ENCODE measurements at regions not wholly inside any gene's neighbourhood (a gene's known extent, or its start where the extent isn't known, plus 50 kb on each side); places are given as distances from the start of the nearest gene placed in this dataset.

DNA sequence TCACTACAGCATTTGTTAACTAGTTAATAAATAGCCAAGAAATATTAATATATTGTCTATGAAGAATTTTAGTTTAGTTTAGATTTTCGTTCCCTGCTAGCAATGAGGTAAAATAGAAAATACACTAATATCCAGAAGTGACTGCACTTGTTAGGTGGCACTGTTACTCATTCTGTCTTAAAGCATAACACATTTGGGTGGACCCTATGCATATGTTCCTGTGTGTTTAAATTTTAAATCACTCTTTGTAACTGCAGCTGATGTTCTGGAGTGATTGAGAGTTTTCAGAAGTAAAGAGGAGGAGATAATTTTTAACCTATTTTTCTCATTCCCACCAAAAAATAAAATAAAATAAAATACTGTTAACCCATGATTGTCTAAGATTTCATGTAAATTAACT is 73.9 kb upstream of the SOX4 start:
- intact Hi-C loops (cut with DNase I): no loop called here
- no peaks in the 10 kb centered on the region for H3K27me3 ChIP-seq
- no peaks in the 10 kb centered on the region for H3K4me1 ChIP-seq (ENCODE audit: insufficient read depth)
- no peak overlapping the region for H3K27ac ChIP-seq
- H3K9me3 ChIP-seq: no peaks in the 10 kb centered on the region
- H3K36me3 ChIP-seq: no peaks in the 10 kb centered on the region
- no peak overlapping the region for H3K4me3 ChIP-seq
- 84 to 94% (median 87%) methylated on average over 1 of the region's 1 CpG for WGBS, 3 donors
- DNase-seq: no peak
- TF ChIP-seq, protein P1, sequence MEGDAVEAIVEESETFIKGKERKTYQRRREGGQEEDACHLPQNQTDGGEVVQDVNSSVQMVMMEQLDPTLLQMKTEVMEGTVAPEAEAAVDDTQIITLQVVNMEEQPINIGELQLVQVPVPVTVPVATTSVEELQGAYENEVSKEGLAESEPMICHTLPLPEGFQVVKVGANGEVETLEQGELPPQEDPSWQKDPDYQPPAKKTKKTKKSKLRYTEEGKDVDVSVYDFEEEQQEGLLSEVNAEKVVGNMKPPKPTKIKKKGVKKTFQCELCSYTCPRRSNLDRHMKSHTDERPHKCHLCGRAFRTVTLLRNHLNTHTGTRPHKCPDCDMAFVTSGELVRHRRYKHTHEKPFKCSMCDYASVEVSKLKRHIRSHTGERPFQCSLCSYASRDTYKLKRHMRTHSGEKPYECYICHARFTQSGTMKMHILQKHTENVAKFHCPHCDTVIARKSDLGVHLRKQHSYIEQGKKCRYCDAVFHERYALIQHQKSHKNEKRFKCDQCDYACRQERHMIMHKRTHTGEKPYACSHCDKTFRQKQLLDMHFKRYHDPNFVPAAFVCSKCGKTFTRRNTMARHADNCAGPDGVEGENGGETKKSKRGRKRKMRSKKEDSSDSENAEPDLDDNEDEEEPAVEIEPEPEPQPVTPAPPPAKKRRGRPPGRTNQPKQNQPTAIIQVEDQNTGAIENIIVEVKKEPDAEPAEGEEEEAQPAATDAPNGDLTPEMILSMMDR (IDR thresholded peaks at IDR 0.05): no peak
- no peak for TF ChIP-seq POLR2A (IDR thresholded peaks at IDR 0.05)

DNA sequence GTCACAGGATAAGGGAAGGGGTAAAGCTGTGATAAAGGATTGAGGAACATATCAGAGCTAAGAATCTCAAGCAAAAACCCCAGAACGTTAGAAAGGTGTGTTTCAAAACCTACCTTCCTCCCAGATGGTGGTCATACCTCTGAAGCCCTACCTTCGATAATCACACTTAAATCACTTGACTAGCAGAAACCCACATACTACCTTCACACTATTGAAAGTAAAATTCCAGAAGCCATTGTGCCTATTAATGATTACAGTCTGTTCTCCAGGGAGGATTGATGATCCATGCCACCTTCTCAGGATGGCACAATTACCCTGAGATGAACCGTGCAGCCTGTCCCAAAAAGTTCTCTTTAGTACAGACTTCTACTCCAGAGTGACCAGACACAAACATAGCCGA is 72.3 kb upstream of the SOX4 start:
- Histone ChIP-seq H3K4me1 (ENCODE audit: insufficient read depth) (no peaks in the 10 kb centered on the region), H3K36me3 (no peaks in the 10 kb centered on the region), H3K9me3 (no peaks in the 10 kb centered on the region), H3K27me3 (no peaks in the 10 kb centered on the region), H3K27ac (no peak overlapping the region), H3K4me3 (no peak overlapping the region)
- intact Hi-C loops (cut with DNase I): no loop called here
- no peak for DNase-seq
- TF ChIP-seq POLR2A (IDR thresholded peaks at IDR 0.05): no peak
- no peak for TF ChIP-seq EP300 (IDR thresholded peaks at IDR 0.05)
- TF ChIP-seq, protein P1 (IDR thresholded peaks at IDR 0.05): no peak
- WGBS, 3 donors: 39 to 50% (median 43%) methylated on average over 4 of the region's 4 CpGs

DNA sequence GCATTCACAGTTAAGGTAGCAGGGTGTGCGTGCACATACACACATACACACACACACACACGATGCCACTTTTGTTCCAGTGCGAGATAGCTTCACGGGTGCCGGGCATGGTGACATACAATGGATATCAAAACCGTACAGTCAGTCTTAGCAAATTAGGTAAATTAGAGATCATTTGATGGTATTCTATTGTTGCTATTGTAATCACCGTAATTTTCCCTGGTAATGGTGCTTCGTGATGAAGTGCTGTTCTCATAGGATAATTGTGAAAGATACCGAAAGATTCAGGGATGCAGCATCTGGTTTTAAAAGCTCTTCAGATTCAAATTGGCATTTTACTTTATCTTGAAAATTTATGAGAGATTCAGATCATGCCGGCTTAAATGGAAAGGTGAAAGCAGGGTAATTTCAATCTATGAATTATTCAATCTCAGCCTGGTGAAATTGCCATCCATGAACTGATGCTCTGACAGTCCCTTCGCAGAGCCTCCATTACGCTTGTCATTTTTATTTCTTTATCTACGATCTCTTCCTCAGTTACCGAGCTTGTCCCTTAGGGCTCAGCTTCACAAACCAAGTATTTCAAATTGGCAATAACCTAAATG is 71.3 kb upstream of the SOX4 start:
- 94 to 95% (median 94%) methylated on average over 14 of the region's 14 CpGs for WGBS, 3 donors
- no peak overlapping the region for H3K27ac ChIP-seq
- H3K9me3 ChIP-seq: no peaks in the 10 kb centered on the region
- no peak overlapping the region for H3K4me3 ChIP-seq
- no peak for DNase-seq
- TF ChIP-seq, protein P1 (IDR thresholded peaks at IDR 0.05): no peak
- TF ChIP-seq EP300 (IDR thresholded peaks at IDR 0.05) (no peak), POLR2A (IDR thresholded peaks at IDR 0.05) (no peak)
- no peaks in the 10 kb centered on the region for H3K4me1 ChIP-seq (ENCODE audit: insufficient read depth)
- intact Hi-C loops (cut with DNase I): no loop called here
- H3K36me3 ChIP-seq: no peaks in the 10 kb centered on the region
- no peaks in the 10 kb centered on the region for H3K27me3 ChIP-seq

DNA sequence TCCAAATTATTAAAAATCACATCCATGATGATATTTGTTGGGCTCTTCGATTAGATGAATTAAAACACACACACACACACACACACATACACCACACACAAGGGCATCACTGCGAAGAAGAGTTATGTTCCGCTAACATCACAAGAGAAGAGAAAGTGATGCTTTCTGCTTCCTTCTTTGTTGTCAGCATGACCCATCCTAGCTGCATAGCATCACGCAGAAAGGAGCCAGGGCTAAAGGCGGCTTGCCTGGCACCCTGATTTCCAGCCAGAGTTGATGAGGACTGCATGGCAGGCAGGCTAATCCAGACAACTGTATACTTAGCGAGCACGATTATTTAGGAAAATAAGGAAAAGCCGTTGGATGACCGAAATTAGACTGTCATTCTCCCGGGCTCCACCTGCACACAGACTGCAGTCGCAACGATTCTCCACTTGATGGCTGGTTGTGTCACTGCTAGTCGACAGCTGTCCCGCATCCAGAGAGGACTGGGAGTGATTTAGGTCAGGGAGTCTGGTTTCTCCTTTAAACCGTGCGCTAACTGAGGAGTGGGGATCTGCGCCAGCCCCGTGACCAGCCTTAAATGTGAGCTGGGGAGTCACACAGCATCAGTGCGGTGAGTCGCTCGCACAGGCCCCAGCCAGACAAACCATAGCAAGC is 70.6 kb upstream of the SOX4 start:
- Histone ChIP-seq H3K27ac (no peak overlapping the region), H3K4me1 (ENCODE audit: insufficient read depth) (no peaks in the 10 kb centered on the region), H3K9me3 (no peaks in the 10 kb centered on the region), H3K27me3 (no peaks in the 10 kb centered on the region), H3K4me3 (no peak overlapping the region), H3K36me3 (no peaks in the 10 kb centered on the region)
- intact Hi-C loops (cut with DNase I): no loop called here
- 82 to 89% (median 87%) methylated on average over 21 of the region's 21 CpGs for WGBS, 3 donors
- DNase-seq: no peak
- TF ChIP-seq, protein P1 (IDR thresholded peaks at IDR 0.05): no peak
- no peak for TF ChIP-seq EP300 (IDR thresholded peaks at IDR 0.05)
- no peak for TF ChIP-seq POLR2A (IDR thresholded peaks at IDR 0.05)
